K562 (cell line): ENCODE measurements at regions not wholly inside any gene's neighbourhood (a gene's known extent, or its start where the extent isn't known, plus 50 kb on each side); places are given as distances from the start of the nearest gene placed in this dataset.

Experiments used
- ATAC-seq: fragments of 200-7000 bp; cut with Tn5 transposase; 3 replicates; pipeline ENCODE4 v1.9.1; 2020; ENCODE audit warnings: moderate library complexity
- BruUV-seq: library from RNA; stranded (reverse); fragments of 400-500 nt; replicated peaks from 2 replicates; lab custom pipeline; 2021; lab: Mats Ljungman, UMichigan
- CTCF ChIA-PET: fragments of 300-600 bp; formaldehyde crosslinking; extraction: SDS; loops from one replicate; lab custom pipeline; 2021; ENCODE audit warnings: low intra/inter-chr PET ratio; lab: Yijun Ruan, JAX
- POLR2A ChIA-PET: fragments of 300-600, 350-650 bp; sonication (Branson Sonifier 250); formaldehyde crosslinking; extraction: SDS; loops from one replicate; lab custom pipeline; 2021; ENCODE audit warnings: antibody characterized with exemption, inconsistent platforms; lab: Yijun Ruan, JAX
- DNase-seq, 4 experiments: peaks; one replicate each; pipeline versions ENCODE4 v3.0.0 to v3.0.0-alpha.2; 2011 to 2018; ENCODE audit warnings: low spot score in 3 of 4, mixed read lengths in 3 of 4; ENCODE audit errors: extremely low read depth in 1 of 4
- FAIRE-seq: peaks from 2 replicates; lab custom pipeline; 2011; peaks lifted over from hg19 to GRCh38; lab: Jason Lieb, UNC
- H2AFZ ChIP-seq: 2 replicates; pipeline ENCODE4 v1.6.0; 2011; ENCODE audit warnings: low read depth, low read length, control low read depth, inconsistent platforms
- H3K27ac ChIP-seq: fragments of 200-600 bp; 3 replicates; pipeline ENCODE4 v1.8.0; 2011; ENCODE audit warnings: low read depth, mild to moderate bottlenecking, control low read depth, inconsistent platforms, low read length, moderate library complexity, mixed read lengths; ENCODE audit errors: extremely low read depth
- H3K27me3 ChIP-seq, 2 experiments: fragments of 300-600 bp in 1 of 2; 2 replicates in 1 of 2; 3 replicates in 1 of 2; pipeline versions ENCODE4 v1.6.0 to v1.8.0; 2011; ENCODE audit warnings: inconsistent platforms in 2 of 2, low read length in 2 of 2, mild to moderate bottlenecking in 1 of 2, mixed read lengths in 1 of 2, moderate library complexity in 1 of 2; ENCODE audit not compliant: control insufficient read depth in 2 of 2, insufficient read depth in 2 of 2
- H3K36me3 ChIP-seq: fragments of 300-600 bp; 3 replicates; pipeline ENCODE4 v1.8.0; 2011; ENCODE audit warnings: mild to moderate bottlenecking, low read length, inconsistent platforms; ENCODE audit not compliant: control insufficient read depth, insufficient read depth
- H3K4me1 ChIP-seq, 2 experiments: fragments of 200-600 bp in 1 of 2; replicated peaks in 1 of 2; 2 replicates in 1 of 2; 3 replicates in 1 of 2; pipeline versions ENCODE4 v1.5.1 to v1.8.0; 2011; ENCODE audit warnings: inconsistent platforms in 2 of 2, low read length in 2 of 2, mild to moderate bottlenecking in 1 of 2, mixed read lengths in 1 of 2, moderate library complexity in 1 of 2; ENCODE audit not compliant: control insufficient read depth in 2 of 2, insufficient read depth in 2 of 2
- H3K4me2 ChIP-seq: 2 replicates; pipeline ENCODE4 v1.6.1; 2011; ENCODE audit warnings: low read length, control low read depth, inconsistent platforms, mixed read lengths; ENCODE audit not compliant: insufficient read depth
- H3K4me3 ChIP-seq: fragments of 200-600 bp; sonication (generic), shearing (Covaris generic); 2 replicates; pipeline ENCODE4 v1.5.1; 2016; ENCODE audit warnings: control low read depth, inconsistent platforms
- H3K79me2 ChIP-seq: fragments of 200-600 bp; 3 replicates; pipeline ENCODE4 v1.8.0; 2011; ENCODE audit warnings: low read length, inconsistent platforms; ENCODE audit not compliant: control insufficient read depth, insufficient read depth
- H3K9ac ChIP-seq, 2 experiments: 2 replicates each; pipeline versions ENCODE4 v1.6.0 to v1.6.1; 2011; ENCODE audit warnings: low read depth in 2 of 2, low read length in 2 of 2, control low read depth in 1 of 2, inconsistent platforms in 1 of 2, mild to moderate bottlenecking in 1 of 2, mixed read lengths in 1 of 2; ENCODE audit not compliant: insufficient read depth in 1 of 2
- H3K9me1 ChIP-seq: one replicate; pipeline ENCODE4 v1.6.0; 2011; ENCODE audit warnings: inconsistent platforms, mild to moderate bottlenecking, low read length, moderate library complexity; ENCODE audit not compliant: control insufficient read depth, insufficient read depth
- H3K9me3 ChIP-seq: replicated peaks from 2 replicates; pipeline ENCODE4 v1.5.1; 2011; ENCODE audit warnings: low read depth, low read length, inconsistent platforms; ENCODE audit not compliant: control insufficient read depth, insufficient read depth
- H4K20me1 ChIP-seq: replicated peaks from 2 replicates; pipeline ENCODE4 v1.6.1; 2011; ENCODE audit warnings: low read length, inconsistent platforms, mixed read lengths; ENCODE audit not compliant: control insufficient read depth, insufficient read depth
- ARHGAP35 ChIP-seq: fragments of 450-650 bp; IDR thresholded peaks from 2 replicates; pipeline ENCODE4 v1.6.1; 2018; ENCODE audit not compliant: partially characterized antibody
- FOSL1 ChIP-seq: fragments of 200-800 bp; sonication (Bioruptor generic); conservative IDR thresholded peaks from 2 replicates; pipeline ENCODE4 v1.6.1; 2016; ENCODE audit warnings: missing genetic modification characterization, missing compliant biosample characterization
- MEF2D ChIP-seq: conservative IDR thresholded peaks from 2 replicates; pipeline ENCODE4 v1.6.1; 2016; ENCODE audit warnings: low read depth, missing genetic modification characterization, missing compliant biosample characterization
- TCF3 ChIP-seq: sonication (generic); formaldehyde crosslinking; IDR thresholded peaks from 2 replicates; pipeline ENCODE4 v1.4.0; 2020; ENCODE audit warnings: mild to moderate bottlenecking, missing genetic modification reagents
- U2AF1 ChIP-seq: fragments of 200-400 bp; formaldehyde crosslinking; optimal IDR thresholded peaks from 2 replicates; pipeline ENCODE3; 2017; ENCODE audit warnings: mild to moderate bottlenecking, low read depth, low read length, moderate library complexity
- ZNF644 ChIP-seq: fragments of 200-800 bp; sonication (Bioruptor generic); IDR thresholded peaks from 2 replicates; pipeline ENCODE4 v1.6.1; 2016; ENCODE audit warnings: low read depth, missing genetic modification characterization, missing compliant biosample characterization
- WGBS: fragments of 100-300 bp; shearing (Covaris generic); methylation state at CpG from one replicate; pipeline ENCODE4 v1.1.6; 2016; ENCODE audit warnings: low coverage, mixed read lengths; ENCODE audit not compliant: insufficient coverage; ENCODE audit errors: missing lambda C conversion rate; 5-methylcytosine and 5-hydroxymethylcytosine counted together
- in situ Hi-C: fragments of 300-500 bp; cut with MboI; formaldehyde crosslinking; loops from 4 replicates; pipeline ENCODE4 v1.15.0; 2018; ENCODE audit warnings: inconsistent platforms, mixed read lengths
- intact Hi-C: fragments of 100-400 bp; cut with micrococcal nuclease; formaldehyde crosslinking; loops from 2 replicates; pipeline ENCODE4 v1.14.2; 2022
- TF ChIP-seq, protein P1 (sequence below): fragments of 450-650 bp; formaldehyde crosslinking; IDR thresholded peaks from 2 replicates; pipeline ENCODE4 v1.4.0; 2020; ENCODE audit warnings: mild to moderate bottlenecking
- TF ChIP-seq, protein P2 (sequence below): sonication (generic); formaldehyde crosslinking; IDR thresholded peaks from 2 replicates; pipeline ENCODE4 v1.8.0; 2022; ENCODE audit warnings: mild to moderate bottlenecking, low read depth, missing genetic modification reagents

DNA sequence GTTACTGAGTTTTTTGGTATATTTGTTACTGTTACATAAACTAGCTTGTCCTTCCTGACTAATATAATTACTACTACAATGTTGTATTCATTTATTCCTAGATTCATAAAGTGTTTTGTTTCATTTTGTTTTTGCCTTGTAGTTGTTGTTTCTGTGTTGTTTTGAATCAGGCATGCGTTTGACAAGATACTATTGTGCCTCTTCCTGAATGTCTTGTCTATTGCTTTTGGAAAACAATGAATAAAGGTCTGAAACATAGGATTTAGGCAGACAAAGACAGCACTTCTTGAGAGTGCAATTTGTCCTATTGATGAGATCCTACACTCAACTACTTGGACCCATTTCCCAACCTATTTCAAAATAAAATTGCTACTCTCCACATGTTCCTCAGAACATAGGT lies 630.4 kb upstream of the BOD1L1 start:
- TF ChIP-seq, protein P1, sequence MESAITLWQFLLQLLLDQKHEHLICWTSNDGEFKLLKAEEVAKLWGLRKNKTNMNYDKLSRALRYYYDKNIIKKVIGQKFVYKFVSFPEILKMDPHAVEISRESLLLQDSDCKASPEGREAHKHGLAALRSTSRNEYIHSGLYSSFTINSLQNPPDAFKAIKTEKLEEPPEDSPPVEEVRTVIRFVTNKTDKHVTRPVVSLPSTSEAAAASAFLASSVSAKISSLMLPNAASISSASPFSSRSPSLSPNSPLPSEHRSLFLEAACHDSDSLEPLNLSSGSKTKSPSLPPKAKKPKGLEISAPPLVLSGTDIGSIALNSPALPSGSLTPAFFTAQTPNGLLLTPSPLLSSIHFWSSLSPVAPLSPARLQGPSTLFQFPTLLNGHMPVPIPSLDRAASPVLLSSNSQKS (CRISPR knock-in tag): no peak
- no peak for TF ChIP-seq TCF3 (CRISPR knock-in tag)
- no peak for TF ChIP-seq U2AF1
- no peak for TF ChIP-seq FOSL1 (tag)
- TF ChIP-seq MEF2D (tag): no peak
- TF ChIP-seq, all 486 proteins: peak for 0
- no peak for ATAC-seq
- Histone ChIP-seq H3K4me1 (no peaks in the 10 kb centered on the region), H3K27ac (no peak overlapping the region), H2AFZ (no peak overlapping the region), H4K20me1 (no peaks in the 10 kb centered on the region), H3K36me3 (no peaks in the 10 kb centered on the region), H3K9me3 (no peaks in the 10 kb centered on the region), H3K9ac (no peak overlapping the region), H3K4me3 (no peak overlapping the region), H3K4me2 (no peak overlapping the region), H3K79me2 (no peaks in the 10 kb centered on the region), H3K27me3 (no peaks in the 10 kb centered on the region), H3K9me1 (no peaks in the 10 kb centered on the region)
- BruUV-seq: no TSS peak
- CTCF ChIA-PET: no interaction called here
- in situ Hi-C loops: no loop called here
- FAIRE-seq: no peak
- POLR2A ChIA-PET: no interaction called here
- no peak for DNase-seq
- whole genome bisulfite sequencing: 0% methylated on average over 1 of the region's 1 CpG
- intact Hi-C loops: no loop called here

DNA sequence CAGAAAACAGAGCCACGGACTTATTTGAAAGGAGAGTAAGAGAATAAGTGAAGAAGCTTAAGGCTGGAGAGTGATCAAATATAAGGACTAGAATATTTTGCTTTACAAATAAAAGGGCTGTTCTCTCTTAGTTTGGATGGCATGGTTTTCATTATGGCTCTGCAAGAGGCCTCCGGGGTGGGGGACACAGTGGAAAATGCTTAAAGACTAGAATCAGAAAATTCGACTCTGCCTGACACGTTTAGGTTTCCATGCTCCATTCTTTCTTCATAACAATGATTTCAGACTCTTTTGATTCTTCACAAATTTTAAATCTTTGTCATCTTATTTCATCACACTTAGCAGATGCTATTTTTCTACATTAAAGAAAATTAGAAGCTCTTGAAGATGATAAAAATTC lies 632.4 kb upstream of the BOD1L1 start:
- DNase-seq: no peak
- FAIRE-seq: no peak
- Histone ChIP-seq H4K20me1 (no peaks in the 10 kb centered on the region), H3K27me3 (no peaks in the 10 kb centered on the region), H3K4me3 (no peak overlapping the region), H3K36me3 (no peaks in the 10 kb centered on the region), H3K9me3 (no peaks in the 10 kb centered on the region), H3K79me2 (no peaks in the 10 kb centered on the region), H3K9ac (no peak overlapping the region), H3K27ac (no peak overlapping the region), H2AFZ (no peak overlapping the region), H3K4me1 (no peaks in the 10 kb centered on the region), H3K4me2 (no peak overlapping the region), H3K9me1 (no peaks in the 10 kb centered on the region)
- WGBS: 1% methylated on average over 4 of the region's 4 CpGs
- in situ Hi-C loops: no loop called here
- ChIA-PET CTCF (no interaction called here), POLR2A (no interaction called here)
- intact Hi-C loops: no loop called here
- no peak for ATAC-seq
- BruUV-seq: no TSS peak
- TF ChIP-seq ARHGAP35: no peak
- TF ChIP-seq, protein P2, sequence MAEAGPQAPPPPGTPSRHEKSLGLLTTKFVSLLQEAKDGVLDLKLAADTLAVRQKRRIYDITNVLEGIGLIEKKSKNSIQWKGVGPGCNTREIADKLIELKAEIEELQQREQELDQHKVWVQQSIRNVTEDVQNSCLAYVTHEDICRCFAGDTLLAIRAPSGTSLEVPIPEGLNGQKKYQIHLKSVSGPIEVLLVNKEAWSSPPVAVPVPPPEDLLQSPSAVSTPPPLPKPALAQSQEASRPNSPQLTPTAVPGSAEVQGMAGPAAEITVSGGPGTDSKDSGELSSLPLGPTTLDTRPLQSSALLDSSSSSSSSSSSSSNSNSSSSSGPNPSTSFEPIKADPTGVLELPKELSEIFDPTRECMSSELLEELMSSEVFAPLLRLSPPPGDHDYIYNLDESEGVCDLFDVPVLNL (CRISPR knock-in tag): no peak
- no peak for TF ChIP-seq ZNF644 (tag)
- TF ChIP-seq, all 486 proteins: peak for 0
